ENCODE measurements at regions not wholly inside any gene's neighbourhood (a gene's known extent, or its start where the extent isn't known, plus 50 kb on each side); places are given as distances from the start of the nearest gene placed in this dataset.

DNA sequence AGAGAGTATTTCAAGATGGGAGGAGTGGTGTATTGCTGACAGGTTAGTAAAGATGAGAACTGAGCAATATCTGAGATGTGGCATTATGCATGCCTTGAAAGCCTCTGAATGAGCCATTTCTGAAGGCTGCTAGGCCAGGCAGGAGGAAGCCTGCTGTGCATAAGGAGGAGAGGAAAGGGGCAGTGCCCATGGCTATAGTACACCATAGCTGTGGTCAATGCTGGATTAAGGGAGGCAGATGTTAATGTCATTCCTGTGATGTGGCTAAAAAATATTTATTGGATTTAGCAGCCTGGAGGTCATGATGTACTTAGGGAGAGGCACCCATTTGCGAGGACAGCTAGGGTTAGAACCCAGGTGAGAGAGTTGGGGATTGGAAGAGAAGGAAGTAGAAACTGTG, 130.0 kb upstream of the LNX1 start:
- TF ChIP-seq, protein P1, sequence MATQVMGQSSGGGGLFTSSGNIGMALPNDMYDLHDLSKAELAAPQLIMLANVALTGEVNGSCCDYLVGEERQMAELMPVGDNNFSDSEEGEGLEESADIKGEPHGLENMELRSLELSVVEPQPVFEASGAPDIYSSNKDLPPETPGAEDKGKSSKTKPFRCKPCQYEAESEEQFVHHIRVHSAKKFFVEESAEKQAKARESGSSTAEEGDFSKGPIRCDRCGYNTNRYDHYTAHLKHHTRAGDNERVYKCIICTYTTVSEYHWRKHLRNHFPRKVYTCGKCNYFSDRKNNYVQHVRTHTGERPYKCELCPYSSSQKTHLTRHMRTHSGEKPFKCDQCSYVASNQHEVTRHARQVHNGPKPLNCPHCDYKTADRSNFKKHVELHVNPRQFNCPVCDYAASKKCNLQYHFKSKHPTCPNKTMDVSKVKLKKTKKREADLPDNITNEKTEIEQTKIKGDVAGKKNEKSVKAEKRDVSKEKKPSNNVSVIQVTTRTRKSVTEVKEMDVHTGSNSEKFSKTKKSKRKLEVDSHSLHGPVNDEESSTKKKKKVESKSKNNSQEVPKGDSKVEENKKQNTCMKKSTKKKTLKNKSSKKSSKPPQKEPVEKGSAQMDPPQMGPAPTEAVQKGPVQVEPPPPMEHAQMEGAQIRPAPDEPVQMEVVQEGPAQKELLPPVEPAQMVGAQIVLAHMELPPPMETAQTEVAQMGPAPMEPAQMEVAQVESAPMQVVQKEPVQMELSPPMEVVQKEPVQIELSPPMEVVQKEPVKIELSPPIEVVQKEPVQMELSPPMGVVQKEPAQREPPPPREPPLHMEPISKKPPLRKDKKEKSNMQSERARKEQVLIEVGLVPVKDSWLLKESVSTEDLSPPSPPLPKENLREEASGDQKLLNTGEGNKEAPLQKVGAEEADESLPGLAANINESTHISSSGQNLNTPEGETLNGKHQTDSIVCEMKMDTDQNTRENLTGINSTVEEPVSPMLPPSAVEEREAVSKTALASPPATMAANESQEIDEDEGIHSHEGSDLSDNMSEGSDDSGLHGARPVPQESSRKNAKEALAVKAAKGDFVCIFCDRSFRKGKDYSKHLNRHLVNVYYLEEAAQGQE (IDR thresholded peaks at IDR 0.05; ENCODE audit: insufficient replicate concordance, low read depth), result no peak
- TF ChIP-seq, protein P2, sequence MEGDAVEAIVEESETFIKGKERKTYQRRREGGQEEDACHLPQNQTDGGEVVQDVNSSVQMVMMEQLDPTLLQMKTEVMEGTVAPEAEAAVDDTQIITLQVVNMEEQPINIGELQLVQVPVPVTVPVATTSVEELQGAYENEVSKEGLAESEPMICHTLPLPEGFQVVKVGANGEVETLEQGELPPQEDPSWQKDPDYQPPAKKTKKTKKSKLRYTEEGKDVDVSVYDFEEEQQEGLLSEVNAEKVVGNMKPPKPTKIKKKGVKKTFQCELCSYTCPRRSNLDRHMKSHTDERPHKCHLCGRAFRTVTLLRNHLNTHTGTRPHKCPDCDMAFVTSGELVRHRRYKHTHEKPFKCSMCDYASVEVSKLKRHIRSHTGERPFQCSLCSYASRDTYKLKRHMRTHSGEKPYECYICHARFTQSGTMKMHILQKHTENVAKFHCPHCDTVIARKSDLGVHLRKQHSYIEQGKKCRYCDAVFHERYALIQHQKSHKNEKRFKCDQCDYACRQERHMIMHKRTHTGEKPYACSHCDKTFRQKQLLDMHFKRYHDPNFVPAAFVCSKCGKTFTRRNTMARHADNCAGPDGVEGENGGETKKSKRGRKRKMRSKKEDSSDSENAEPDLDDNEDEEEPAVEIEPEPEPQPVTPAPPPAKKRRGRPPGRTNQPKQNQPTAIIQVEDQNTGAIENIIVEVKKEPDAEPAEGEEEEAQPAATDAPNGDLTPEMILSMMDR (IDR thresholded peaks at IDR 0.05; ENCODE audit: insufficient read depth, low read length), result no peak
- no peak for TF ChIP-seq POLR2AphosphoS5 (IDR thresholded peaks at IDR 0.05; ENCODE audit: low read depth)
- no peak for TF ChIP-seq GABPA (IDR thresholded peaks at IDR 0.05; ENCODE audit: low read depth)
